H1 (cell line): ENCODE measurements at regions not wholly inside any gene's neighbourhood (a gene's known extent, or its start where the extent isn't known, plus 50 kb on each side); places are given as distances from the start of the nearest gene placed in this dataset.

Source experiments
- CTCF ChIA-PET: fragments of 300-600 bp; sonication (Branson Sonifier 250); formaldehyde crosslinking; loops from one replicate; lab custom pipeline; 2021; ENCODE audit not compliant: partially characterized antibody; lab: Charles Lee
- POLR2A ChIA-PET: fragments of 300-600 bp; sonication (Branson Sonifier 250); formaldehyde crosslinking; loops from one replicate; lab custom pipeline; 2021; ENCODE audit warnings: inconsistent platforms; ENCODE audit not compliant: partially characterized antibody; lab: Charles Lee
- DNase-seq, 2 experiments: peaks; one replicate each; pipeline versions ENCODE4 v3.0.0 to v3.0.0-alpha.2; 2010 to 2022; ENCODE audit warnings: low spot score in 2 of 2, low read depth in 1 of 2, mixed read lengths in 1 of 2
- FAIRE-seq: peaks from 2 replicates; lab custom pipeline; 2011; peaks lifted over from hg19 to GRCh38; lab: Jason Lieb, UNC
- H2AFZ ChIP-seq: 2 replicates; pipeline ENCODE4 v1.8.1; 2012; ENCODE audit warnings: low read length, inconsistent platforms
- H2AK5ac ChIP-seq: 2 replicates; pipeline ENCODE4 v1.6.1; 2013; ENCODE audit warnings: low read depth, low read length
- H2BK120ac ChIP-seq: replicated peaks from 2 replicates; pipeline ENCODE3; 2013; ENCODE audit warnings: low read depth, low read length, inconsistent platforms
- H2BK12ac ChIP-seq: 2 replicates; pipeline ENCODE4 v1.6.1; 2013; ENCODE audit warnings: low read depth, low read length
- H2BK15ac ChIP-seq: 2 replicates; pipeline ENCODE4 v1.6.1; 2013; ENCODE audit warnings: low read length
- H2BK20ac ChIP-seq: 2 replicates; pipeline ENCODE4 v1.6.1; 2013; ENCODE audit warnings: low read length
- H2BK5ac ChIP-seq: 2 replicates; pipeline ENCODE4 v1.6.1; 2013; ENCODE audit warnings: low read depth, low read length
- H3K14ac ChIP-seq: 2 replicates; pipeline ENCODE4 v1.6.1; 2013; ENCODE audit warnings: inconsistent platforms; ENCODE audit not compliant: insufficient read length
- H3K18ac ChIP-seq: 2 replicates; pipeline ENCODE4 v1.6.1; 2013; ENCODE audit warnings: low read length; ENCODE audit errors: extremely low read depth
- H3K23ac ChIP-seq: 2 replicates; pipeline ENCODE4 v1.6.1; 2013; ENCODE audit warnings: inconsistent platforms; ENCODE audit not compliant: insufficient read length
- H3K23me2 ChIP-seq: 2 replicates; pipeline ENCODE4 v1.6.1; 2013; ENCODE audit warnings: low read depth, low read length
- H3K27ac ChIP-seq: 2 replicates; pipeline ENCODE4 v1.6.1; 2011; ENCODE audit warnings: low read depth, low read length, inconsistent platforms
- H3K27me3 ChIP-seq, 4 experiments: replicated peaks in 1 of 4; 1 replicate in 1 of 4; 2 replicates in 3 of 4; pipeline versions ENCODE4 v1.6.1 to v1.8.1; 2011 to 2013; ENCODE audit warnings: low read length in 3 of 4, mild to moderate bottlenecking in 3 of 4, inconsistent platforms in 2 of 4, mixed read lengths in 2 of 4, moderate library complexity in 1 of 4; ENCODE audit not compliant: control insufficient read depth in 3 of 4, insufficient read depth in 3 of 4; ENCODE audit errors: extremely low read depth in 1 of 4
- H3K36me3 ChIP-seq, 4 experiments: 2 replicates each; pipeline versions ENCODE4 v1.6.1 to v1.8.1; 2011 to 2013; ENCODE audit warnings: mild to moderate bottlenecking in 4 of 4, low read length in 3 of 4, moderate library complexity in 2 of 4, control low read depth in 1 of 4, inconsistent platforms in 1 of 4; ENCODE audit not compliant: insufficient read depth in 4 of 4, control insufficient read depth in 2 of 4
- H3K4ac ChIP-seq: replicated peaks from 2 replicates; pipeline ENCODE3; 2013; ENCODE audit warnings: low read length, low read depth, mixed read lengths, inconsistent platforms; ENCODE audit not compliant: insufficient read length
- H3K4me1 ChIP-seq, 4 experiments: replicated peaks in 1 of 4; 1 replicate in 1 of 4; 2 replicates in 3 of 4; pipeline versions ENCODE4 v1.6.1 to v1.8.1; 2011 to 2013; ENCODE audit warnings: low read length in 3 of 4, inconsistent platforms in 2 of 4, mixed read lengths in 1 of 4; ENCODE audit not compliant: insufficient read depth in 4 of 4, control insufficient read depth in 3 of 4
- H3K4me2 ChIP-seq, 2 experiments: 2 replicates each; pipeline versions ENCODE4 v1.6.1 to v1.8.1; 2011 to 2013; ENCODE audit warnings: low read depth in 2 of 2, low read length in 2 of 2, control low read depth in 1 of 2, inconsistent platforms in 1 of 2, mild to moderate bottlenecking in 1 of 2; ENCODE audit not compliant: insufficient read depth in 1 of 2
- H3K4me3 ChIP-seq, 4 experiments: fragments of 200-600, 300-600 bp in 1 of 4; sonication (generic), shearing (Covaris generic), sonication (Bioruptor Twin) in 1 of 4; 2 replicates each; pipeline versions ENCODE4 v1.5.1 to v1.8.1; 2011 to 2016; ENCODE audit warnings: low read length in 4 of 4, low read depth in 3 of 4, control low read depth in 2 of 4, inconsistent platforms in 2 of 4, mild to moderate bottlenecking in 2 of 4, mixed read lengths in 1 of 4, moderate library complexity in 1 of 4; ENCODE audit not compliant: insufficient read depth in 2 of 4; ENCODE audit errors: extremely low read depth in 1 of 4
- H3K56ac ChIP-seq: replicated peaks from 2 replicates; pipeline ENCODE3; 2013; ENCODE audit warnings: low read depth, mild to moderate bottlenecking, mixed read lengths, low read length, inconsistent platforms; ENCODE audit not compliant: insufficient read length
- H3K79me1 ChIP-seq: 2 replicates; pipeline ENCODE4 v1.6.1; 2013; ENCODE audit warnings: low read depth, low read length, control low read depth
- H3K79me2 ChIP-seq, 2 experiments: 2 replicates each; pipeline versions ENCODE4 v1.6.1 to v1.8.1; 2012 to 2013; ENCODE audit warnings: low read length in 2 of 2, mild to moderate bottlenecking in 2 of 2, inconsistent platforms in 1 of 2; ENCODE audit not compliant: insufficient read depth in 2 of 2, control insufficient read depth in 1 of 2
- H3K9ac ChIP-seq, 4 experiments: replicated peaks in 1 of 4; 1 replicate in 1 of 4; 2 replicates in 3 of 4; pipeline versions ENCODE4 v1.6.1 to v1.8.1; 2011 to 2013; ENCODE audit warnings: low read depth in 3 of 4, low read length in 3 of 4, control low read depth in 2 of 4, mild to moderate bottlenecking in 2 of 4, moderate library complexity in 2 of 4, inconsistent platforms in 1 of 4; ENCODE audit errors: extremely low read depth in 1 of 4
- H3K9me3 ChIP-seq, 2 experiments: 2 replicates each; pipeline versions ENCODE4 v1.6.1 to v1.8.1; 2012 to 2013; ENCODE audit warnings: mild to moderate bottlenecking in 2 of 2, moderate library complexity in 2 of 2, control low read depth in 1 of 2, inconsistent platforms in 1 of 2, low read depth in 1 of 2, low read length in 1 of 2, mixed read lengths in 1 of 2; ENCODE audit not compliant: insufficient read depth in 2 of 2
- H4K20me1 ChIP-seq, 2 experiments: replicated peaks in 1 of 2; 2 replicates each; pipeline versions ENCODE3 to v1.8.1; 2011 to 2013; ENCODE audit warnings: inconsistent platforms in 2 of 2, low read length in 2 of 2, mild to moderate bottlenecking in 1 of 2; ENCODE audit not compliant: insufficient read depth in 2 of 2, control insufficient read depth in 1 of 2
- H4K5ac ChIP-seq: 2 replicates; pipeline ENCODE4 v1.6.1; 2013; ENCODE audit warnings: low read length, low read depth, mixed read lengths, inconsistent platforms; ENCODE audit not compliant: insufficient read length
- H4K8ac ChIP-seq: 2 replicates; pipeline ENCODE4 v1.8.0; 2013; ENCODE audit warnings: mild to moderate bottlenecking, moderate library complexity, low read length, inconsistent platforms; ENCODE audit not compliant: insufficient read depth; ENCODE audit errors: extremely low read depth
- H4K91ac ChIP-seq: replicated peaks from 2 replicates; pipeline ENCODE3; 2013; ENCODE audit warnings: low read length, mixed read lengths, inconsistent platforms; ENCODE audit not compliant: insufficient read length
- ATF3 ChIP-seq: IDR thresholded peaks from 2 replicates; pipeline ENCODE4 v1.6.1; 2011; ENCODE audit warnings: low read depth, mild to moderate bottlenecking, low read length; ENCODE audit not compliant: insufficient read depth
- CBX5 ChIP-seq: fragments of 300-800, 300-1000 bp; sonication (generic); IDR thresholded peaks from 2 replicates; pipeline ENCODE4 v1.7.1; 2016; ENCODE audit warnings: antibody characterized with exemption, low read length, low read depth
- CHD2 ChIP-seq: IDR thresholded peaks from 2 replicates; pipeline ENCODE4 v1.6.1; 2012; ENCODE audit warnings: low read length, improper control_type of control experiment
- CREB1 ChIP-seq: IDR thresholded peaks from 2 replicates; pipeline ENCODE4 v1.6.1; 2012; ENCODE audit warnings: inconsistent platforms
- HDAC2 ChIP-seq, 2 experiments: fragments of 300-600 bp in 1 of 2; sonication (generic) in 1 of 2; IDR thresholded peaks; 2 replicates each; pipeline ENCODE4 v1.6.1; 2011 to 2012; ENCODE audit warnings: low read depth in 2 of 2, low read length in 2 of 2, mild to moderate bottlenecking in 2 of 2, moderate library complexity in 2 of 2, borderline replicate concordance in 1 of 2, inconsistent platforms in 1 of 2
- HDAC6 ChIP-seq: IDR thresholded peaks from one replicate; pipeline ENCODE4 v1.7.1; 2012; ENCODE audit warnings: low read depth, mild to moderate bottlenecking, inconsistent platforms, low read length, moderate library complexity
- MAFK ChIP-seq: IDR thresholded peaks from 2 replicates; pipeline ENCODE4 v1.6.1; 2012; ENCODE audit warnings: low read depth, mild to moderate bottlenecking, improper control_type of control experiment, low read length
- POU5F1 ChIP-seq: IDR thresholded peaks from 2 replicates; pipeline ENCODE4 v1.6.1; 2011; ENCODE audit warnings: low read depth, mild to moderate bottlenecking, low read length, moderate library complexity
- RNF2 ChIP-seq: fragments of 200-900, 300-1000 bp; sonication (generic); IDR thresholded peaks from 2 replicates; pipeline ENCODE4 v1.7.1; 2016; ENCODE audit warnings: borderline replicate concordance, low read depth, mild to moderate bottlenecking, antibody characterized with exemption, low read length; ENCODE audit not compliant: poor library complexity, severe bottlenecking; ENCODE audit errors: missing control alignments
- RXRA ChIP-seq: IDR thresholded peaks from 2 replicates; pipeline ENCODE4 v1.6.1; 2011; ENCODE audit warnings: low read depth, mild to moderate bottlenecking, low read length, moderate library complexity; ENCODE audit not compliant: insufficient read depth
- SAP30 ChIP-seq: fragments of 300-600 bp; sonication (generic); IDR thresholded peaks from 2 replicates; pipeline ENCODE4 v1.7.1; 2012; ENCODE audit warnings: low read length, moderate library complexity, mild to moderate bottlenecking, inconsistent platforms; ENCODE audit not compliant: insufficient read depth, insufficient replicate concordance
- SIN3A ChIP-seq, 2 experiments: IDR thresholded peaks in 1 of 2; conservative IDR thresholded peaks in 1 of 2; 2 replicates each; pipeline ENCODE4 v1.6.1; 2011 to 2012; ENCODE audit warnings: low read length in 2 of 2, improper control_type of control experiment in 1 of 2, low read depth in 1 of 2, mild to moderate bottlenecking in 1 of 2
- SIX5 ChIP-seq: IDR thresholded peaks from 2 replicates; pipeline ENCODE4 v1.6.1; 2011; ENCODE audit warnings: mild to moderate bottlenecking, low read depth, low read length
- SP1 ChIP-seq: IDR thresholded peaks from 2 replicates; pipeline ENCODE4 v1.6.1; 2011; ENCODE audit warnings: low read depth, low read length
- WGBS, 2 experiments: shearing (Covaris generic) in 1 of 2; methylation state at CpG; one replicate each; pipeline versions ENCODE4 v1.1.6 to v1.1.7; 2013 to 2015; ENCODE audit warnings: low lambda C conversion rate in 2 of 2, mixed read lengths in 2 of 2, inconsistent platforms in 1 of 2, low coverage in 1 of 2, missing lambda C conversion rate in 1 of 2; ENCODE audit not compliant: insufficient replicate concordance in 2 of 2, insufficient coverage in 1 of 2, insufficient read length in 1 of 2; ENCODE audit errors: extremely low coverage in 1 of 2, missing lambda C conversion rate in 1 of 2; 5-methylcytosine and 5-hydroxymethylcytosine counted together

- H3K23ac ChIP-seq = no peak overlapping the region
- 95% methylated on average over 2 of the region's 2 CpGs; no CpG with 5 or more reads in 1 of the 2 experiments for WGBS, 2 experiments
- H3K27me3 ChIP-seq = no peaks in the 10 kb centered on the region
- no peak overlapping the region for H2AK5ac ChIP-seq
- H2BK12ac ChIP-seq = no peak overlapping the region
- H2BK5ac ChIP-seq = no peak overlapping the region
- no peak overlapping the region for H2BK15ac ChIP-seq
- no peak overlapping the region for H3K4me2 ChIP-seq
- FAIRE-seq (no peak), DNase-seq (no peak)
- no peak overlapping the region for H3K9ac ChIP-seq
- H3K36me3 ChIP-seq = no peaks in the 10 kb centered on the region
- CTCF ChIA-PET = no interaction called here
- H3K56ac ChIP-seq = no peak overlapping the region
- no peaks in the 10 kb centered on the region for H3K79me1 ChIP-seq
- no peak overlapping the region for H2BK120ac ChIP-seq
- no peak overlapping the region for H3K4me3 ChIP-seq
- H3K4ac ChIP-seq = no peak overlapping the region
- no peak overlapping the region for H2AFZ ChIP-seq
- H3K9me3 ChIP-seq = no peaks in the 10 kb centered on the region
- no peak overlapping the region for H4K8ac ChIP-seq
- H3K23me2 ChIP-seq = no peaks in the 10 kb centered on the region
- peaks cover under 1 to 4% (median 3%) of the 10 kb centered on the region in 4 experiments; a peak in 5 of 7 replicates for H3K4me1 ChIP-seq
- H3K79me2 ChIP-seq = no peaks in the 10 kb centered on the region
- no peak overlapping the region for H3K18ac ChIP-seq
- H3K27ac ChIP-seq = no peak overlapping the region
- no peak overlapping the region for H4K91ac ChIP-seq
- no peaks in the 10 kb centered on the region for H4K20me1 ChIP-seq
- H3K14ac ChIP-seq = no peak overlapping the region
- POLR2A ChIA-PET = no interaction called here
- no peak overlapping the region for H4K5ac ChIP-seq
- no peak overlapping the region for H2BK20ac ChIP-seq
- no peak for TF ChIP-seq CREB1
- no peak for TF ChIP-seq HDAC2 (IDR thresholded peaks at IDR 0.05; ENCODE audit: borderline replicate concordance in 1 of 2, low read depth in 2 of 2, low read length in 2 of 2)
- no peak for TF ChIP-seq RNF2
- no peak for TF ChIP-seq SIX5
- TF ChIP-seq RXRA = no peak
- TF ChIP-seq POU5F1 = no peak
- no peak for TF ChIP-seq SIN3A (conservative IDR thresholded peaks at IDR 0.05 in 1 of 2, IDR thresholded peaks at IDR 0.05 in 1 of 2; ENCODE audit: low read depth in 1 of 2, low read length in 2 of 2)
- no peak for TF ChIP-seq ATF3
- TF ChIP-seq SP1 = no peak
- no peak for TF ChIP-seq CHD2
- TF ChIP-seq CBX5 = no peak
- TF ChIP-seq MAFK = no peak
- no peak for TF ChIP-seq HDAC6
- TF ChIP-seq SAP30 = no peak
These were observed 1308.2 kb downstream of the PCDH9 start for GRCh38 chr13:65921933-65922332.
